PC-9 (cell line): ENCODE measurements at regions not wholly inside any gene's neighbourhood (a gene's known extent, or its start where the extent isn't known, plus 50 kb on each side); places are given as distances from the start of the nearest gene placed in this dataset.
"Not testable (repeated sequence)": the region's sequence is repeated elsewhere in the genome, so short reads cannot be mapped to it uniquely, and the experiment has no call there.

ENCODE experiments used
- BruUV-seq: library from RNA; stranded (reverse); fragments of 400-500 nt; replicated peaks from 2 replicates; lab custom pipeline; 2021; lab: Mats Ljungman, UMichigan
- CTCF ChIA-PET: fragments of 300-600 bp; sonication (Branson Sonifier 250); formaldehyde crosslinking; loops from one replicate; lab custom pipeline; 2022; ENCODE audit warnings: antibody characterized with exemption; lab: Charles Lee
- POLR2A ChIA-PET: fragments of 300-600 bp; sonication (Branson Sonifier 250); formaldehyde crosslinking; loops from one replicate; lab custom pipeline; 2022; ENCODE audit warnings: antibody characterized with exemption; ENCODE audit not compliant: unreplicated experiment; lab: Charles Lee
- DNase-seq, 2 experiments: peaks; one replicate each; pipeline versions ENCODE4 v3.0.0 to v3.0.0-alpha.2; 2015 to 2022; ENCODE audit warnings: mixed read lengths in 1 of 2
- H2AFZ ChIP-seq: fragments of 200-600 bp; sonication (generic); 2 replicates; pipeline ENCODE4 v1.8.1; 2017; ENCODE audit warnings: antibody characterized with exemption
- H3F3A ChIP-seq: fragments of 200-600 bp; sonication (generic); 2 replicates; pipeline ENCODE4 v1.8.1; 2017; ENCODE audit warnings: antibody characterized with exemption, mild to moderate bottlenecking, low read depth; ENCODE audit not compliant: insufficient read depth
- H3K27ac ChIP-seq: fragments of 200-600 bp; sonication (generic); 2 replicates; pipeline ENCODE4 v1.6.1; 2016; ENCODE audit warnings: mixed run types
- H3K27me3 ChIP-seq: fragments of 200-600 bp; sonication (generic); 2 replicates; pipeline ENCODE4 v1.6.1; 2016; ENCODE audit warnings: low read depth, mixed run types; ENCODE audit not compliant: insufficient read depth
- H3K36me3 ChIP-seq: fragments of 200-600 bp; sonication (generic); 2 replicates; pipeline ENCODE4 v1.6.1; 2016; ENCODE audit warnings: low read depth, mixed run types
- H3K4me1 ChIP-seq: fragments of 200-600 bp; sonication (generic); replicated peaks from 2 replicates; pipeline ENCODE4 v1.6.1; 2016; ENCODE audit warnings: mixed run types; ENCODE audit not compliant: insufficient read depth
- H3K4me2 ChIP-seq: fragments of 200-600 bp; sonication (generic); 2 replicates; pipeline ENCODE4 v1.6.1; 2017; ENCODE audit warnings: mixed run types
- H3K4me3 ChIP-seq: fragments of 200-600 bp; sonication (generic); 2 replicates; pipeline ENCODE4 v1.6.1; 2016; ENCODE audit warnings: mixed run types
- H3K79me2 ChIP-seq: fragments of 200-600 bp; sonication (generic); 2 replicates; pipeline ENCODE4 v1.6.1; 2017; ENCODE audit warnings: low read depth, mixed run types
- H3K9me2 ChIP-seq: fragments of 200-600 bp; sonication (generic); 2 replicates; pipeline ENCODE4 v1.8.1; 2017; ENCODE audit warnings: mild to moderate bottlenecking; ENCODE audit not compliant: insufficient read depth
- H3K9me3 ChIP-seq: fragments of 200-600 bp; sonication (generic); 2 replicates; pipeline ENCODE4 v1.8.1; 2016; ENCODE audit warnings: low read depth; ENCODE audit not compliant: insufficient read depth
- H4K20me1 ChIP-seq: fragments of 200-600 bp; sonication (generic); 2 replicates; pipeline ENCODE4 v1.8.1; 2017; ENCODE audit not compliant: insufficient read depth
- CTCF ChIP-seq: fragments of 200-600 bp; sonication (generic); conservative IDR thresholded peaks from 2 replicates; pipeline ENCODE4 v1.6.1; 2017; ENCODE audit warnings: mixed run types, antibody characterized with exemption, mild to moderate bottlenecking, moderate library complexity
- EZH2 ChIP-seq: fragments of 200-600 bp; sonication (generic); IDR thresholded peaks from 2 replicates; pipeline ENCODE4 v1.8.0; 2017; ENCODE audit warnings: antibody characterized with exemption, low read depth
- intact Hi-C: fragments of 100-400 bp; cut with micrococcal nuclease; formaldehyde crosslinking; loops from one replicate; pipeline ENCODE4 v1.10.0; 2022; ENCODE audit not compliant: unreplicated experiment

GRCh38 chr12:46686267-46686942, 139.4 kb downstream of the SLC38A4 start:
- Histone ChIP-seq H3K9me3 (peaks cover 9% of the 10 kb centered on the region; the same call in 1 of the 2 replicates), H2AFZ (no peak overlapping the region), H4K20me1 (no peaks in the 10 kb centered on the region), H3K4me1 (no peaks in the 10 kb centered on the region), H3K27ac (no peak overlapping the region), H3K9me2 (0 out of 2 replicates have a peak, but pooled peaks cover 4% of the 10 kb centered on the region), H3K4me3 (no peak overlapping the region), H3K79me2 (no peaks in the 10 kb centered on the region), H3K36me3 (no peaks in the 10 kb centered on the region), H3K27me3 (no peaks in the 10 kb centered on the region), H3K4me2 (no peak overlapping the region), H3F3A (no peaks in the 10 kb centered on the region)
- no peak for DNase-seq
- no peak for TF ChIP-seq EZH2
- intact Hi-C loops, result no loop called here
- no TSS peak for BruUV-seq
- POLR2A ChIA-PET, result interaction anchor here (0.7 kb wide), 1 partner anchor 244 kb away, joined by 4 read pairs; no protein-coding TSS in a partner anchor
- CTCF ChIA-PET, result no interaction called here

GRCh38 chr12:46684243-46684642, 141.6 kb downstream of the SLC38A4 start:
- H2AFZ ChIP-seq, H3F3A ChIP-seq, H3K9me2 ChIP-seq, H4K20me1 ChIP-seq, H3K27ac ChIP-seq, POLR2A ChIA-PET, intact Hi-C loops, H3K4me3 ChIP-seq, BruUV-seq, H3K4me2 ChIP-seq, CTCF ChIA-PET, DNase-seq, H3K27me3 ChIP-seq, H3K9me3 ChIP-seq, H3K4me1 ChIP-seq, H3K36me3 ChIP-seq, H3K79me2 ChIP-seq: not testable (repeated sequence)

GRCh38 chr12:46682148-46682547, 143.6 kb downstream of the SLC38A4 start:
- H3K9me3 ChIP-seq, result peaks cover 9% of the 10 kb centered on the region; the same call in 1 of the 2 replicates
- peaks cover 7% of the 10 kb centered on the region; the same call in 1 of the 2 replicates for H3K4me1 ChIP-seq
- H3F3A ChIP-seq, result no peaks in the 10 kb centered on the region
- intact Hi-C loops, result no loop called here
- H4K20me1 ChIP-seq, result no peaks in the 10 kb centered on the region
- ChIA-PET CTCF (no interaction called here), POLR2A (interaction anchor here (0.6 kb wide), 2 partner anchors 550 to 1076 kb away, joined by 3 to 19 read pairs; partner anchors contain the start of gene RAPGEF3)
- DNase-seq, result no peak
- no peak overlapping the region for H3K27ac ChIP-seq
- H3K4me3 ChIP-seq, result no peak overlapping the region
- no peak for TF ChIP-seq CTCF
- TF ChIP-seq EZH2, result no peak
- H3K27me3 ChIP-seq, result no peaks in the 10 kb centered on the region
- H2AFZ ChIP-seq, result no peak overlapping the region
- H3K9me2 ChIP-seq, result no peaks in the 10 kb centered on the region
- no peaks in the 10 kb centered on the region for H3K36me3 ChIP-seq
- BruUV-seq, result no TSS peak
- no peaks in the 10 kb centered on the region for H3K79me2 ChIP-seq
- H3K4me2 ChIP-seq, result no peak overlapping the region

GRCh38 chr12:46680506-46680905, 145.3 kb downstream of the SLC38A4 start:
- Histone ChIP-seq H3K4me1 (peaks cover 9% of the 10 kb centered on the region; the same call in 1 of the 2 replicates), H3K27me3 (no peaks in the 10 kb centered on the region), H2AFZ (no peak overlapping the region), H3K4me2 (no peak overlapping the region), H3K79me2 (no peaks in the 10 kb centered on the region), H4K20me1 (no peaks in the 10 kb centered on the region), H3K36me3 (no peaks in the 10 kb centered on the region), H3K27ac (no peak overlapping the region), H3K9me3 (peaks cover 11% of the 10 kb centered on the region; the same call in 1 of the 2 replicates), H3K9me2 (no peaks in the 10 kb centered on the region), H3F3A (no peaks in the 10 kb centered on the region), H3K4me3 (no peak overlapping the region)
- DNase-seq, result no peak
- POLR2A ChIA-PET, result no interaction called here
- CTCF ChIA-PET, result no interaction called here
- no TSS peak for BruUV-seq
- no peak for TF ChIP-seq EZH2
- TF ChIP-seq CTCF, result no peak
- intact Hi-C loops, result no loop called here
